Mesendoderm (in vitro differentiated cells): ENCODE measurements at regions not wholly inside any gene's neighbourhood (a gene's known extent, or its start where the extent isn't known, plus 50 kb on each side); places are given as distances from the start of the nearest gene placed in this dataset.
A peak's percentile ranks its signal among the peaks of the same experiment; 100 is the strongest.

Source experiments
- DNase-seq: peaks from one replicate; pipeline ENCODE4 v3.0.0; 2013
- H2AK5ac ChIP-seq: 2 replicates; pipeline ENCODE4 v1.6.1; 2013; ENCODE audit warnings: low read length, inconsistent platforms
- H2BK120ac ChIP-seq: 2 replicates; pipeline ENCODE4 v1.6.1; 2013; ENCODE audit warnings: low read depth, mild to moderate bottlenecking, low read length, moderate library complexity, mixed read lengths
- H2BK15ac ChIP-seq: replicated peaks from 2 replicates; pipeline ENCODE4 v1.6.1; 2013; ENCODE audit warnings: low read depth, mild to moderate bottlenecking, moderate library complexity
- H2BK5ac ChIP-seq: 2 replicates; pipeline ENCODE4 v1.6.1; 2013; ENCODE audit warnings: low read length, inconsistent platforms
- H3K18ac ChIP-seq: 2 replicates; pipeline ENCODE4 v1.6.1; 2013; ENCODE audit warnings: mild to moderate bottlenecking, low read length, mixed read lengths
- H3K23ac ChIP-seq: one replicate; pipeline ENCODE4 v1.6.1; 2013; ENCODE audit warnings: low read length
- H3K27ac ChIP-seq: 2 replicates; pipeline ENCODE4 v1.5.1; 2013; ENCODE audit warnings: low read depth, mild to moderate bottlenecking, inconsistent platforms, low read length, moderate library complexity
- H3K27me3 ChIP-seq: 2 replicates; pipeline ENCODE4 v1.6.1; 2013; ENCODE audit warnings: low read length, control low read depth, mild to moderate bottlenecking, inconsistent platforms; ENCODE audit not compliant: insufficient read depth, poor library complexity
- H3K36me3 ChIP-seq: 2 replicates; pipeline ENCODE4 v1.6.1; 2013; ENCODE audit warnings: low read length, inconsistent platforms; ENCODE audit not compliant: control insufficient read depth, insufficient read depth
- H3K4ac ChIP-seq: one replicate; pipeline ENCODE4 v1.6.1; 2013; ENCODE audit warnings: low read depth, mild to moderate bottlenecking, low read length, moderate library complexity
- H3K4me1 ChIP-seq: 2 replicates; pipeline ENCODE4 v1.6.1; 2013; ENCODE audit warnings: low read depth, low read length, inconsistent platforms; ENCODE audit not compliant: control insufficient read depth
- H3K4me2 ChIP-seq: 2 replicates; pipeline ENCODE4 v1.6.1; 2013; ENCODE audit warnings: low read length
- H3K4me3 ChIP-seq: 2 replicates; pipeline ENCODE4 v1.5.1; 2013; ENCODE audit warnings: mild to moderate bottlenecking, low read length
- H3K56ac ChIP-seq: one replicate; pipeline ENCODE4 v1.6.1; 2013; ENCODE audit warnings: low read length
- H3K79me1 ChIP-seq: 2 replicates; pipeline ENCODE4 v1.6.1; 2013; ENCODE audit warnings: low read length, inconsistent platforms
- H3K79me2 ChIP-seq: 2 replicates; pipeline ENCODE4 v1.6.1; 2013; ENCODE audit warnings: mild to moderate bottlenecking, low read length; ENCODE audit not compliant: control insufficient read depth, insufficient read depth
- H3K9ac ChIP-seq: 2 replicates; pipeline ENCODE4 v1.6.1; 2013; ENCODE audit warnings: low read length, inconsistent platforms
- H4K5ac ChIP-seq: one replicate; pipeline ENCODE4 v1.6.1; 2013; ENCODE audit warnings: low read length
- H4K8ac ChIP-seq: one replicate; pipeline ENCODE4 v1.6.1; 2013; ENCODE audit warnings: low read depth, mild to moderate bottlenecking, control low read depth, low read length, moderate library complexity
- WGBS: extraction: QIAGEN DNeasy Blood & Tissue Kit; methylation state at CpG from one replicate; pipeline ENCODE4 v1.1.7; 2013; ENCODE audit warnings: low lambda C conversion rate, missing lambda C conversion rate; ENCODE audit not compliant: insufficient coverage; ENCODE audit errors: extremely low coverage; 5-methylcytosine and 5-hydroxymethylcytosine counted together

DNA sequence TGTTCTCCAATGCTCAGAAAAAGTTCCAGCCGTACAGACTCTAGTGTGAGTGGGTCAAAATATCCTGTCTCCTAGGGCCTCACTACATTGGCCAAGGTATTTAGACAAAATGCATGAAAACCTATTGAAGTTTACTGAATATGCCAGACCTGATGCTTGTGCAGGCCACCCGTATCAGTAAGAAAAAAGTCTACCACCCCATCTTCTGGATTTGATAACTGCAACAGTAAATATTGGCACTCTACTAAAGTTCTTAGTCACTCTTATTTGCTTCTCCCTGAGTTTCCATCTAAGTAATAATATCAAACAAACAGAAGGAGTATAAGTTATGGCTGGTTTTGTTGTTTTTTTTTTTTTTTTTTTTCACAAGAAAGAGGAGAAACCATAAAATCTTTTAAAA, 627.7 kb upstream of the KLF4 start:
- H3K79me1 ChIP-seq: no peaks in the 10 kb centered on the region
- WGBS: no CpG with 5 or more reads among the region's 2 CpGs

DNA sequence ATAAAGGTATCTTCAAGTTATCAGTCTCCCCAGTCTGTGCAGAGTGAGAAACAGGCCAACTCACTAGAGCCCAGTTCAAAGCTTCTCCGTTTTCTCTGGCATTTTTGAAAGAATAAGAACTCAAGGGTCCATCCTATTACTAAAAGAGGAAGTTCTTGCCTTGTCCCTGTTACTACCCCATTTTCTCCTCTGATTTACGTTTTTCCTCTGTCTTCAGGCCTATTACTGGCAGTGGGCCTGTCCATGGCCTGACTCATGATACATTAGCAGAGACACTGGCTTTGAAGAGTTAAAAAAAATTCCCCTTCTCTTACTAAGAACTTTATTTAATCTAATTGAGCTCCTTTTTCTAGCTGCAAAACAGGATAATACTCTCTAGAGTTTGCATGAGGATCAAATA, 624.0 kb upstream of the KLF4 start:
- Histone ChIP-seq H3K36me3 (no peaks in the 10 kb centered on the region), H2BK5ac (no peak overlapping the region), H4K5ac (no peak overlapping the region), H2BK15ac (no peak overlapping the region), H3K9ac (no peak overlapping the region), H3K4me3 (no peak overlapping the region), H2BK120ac (no peak overlapping the region), H3K27ac (no peak overlapping the region), H3K27me3 (no peaks in the 10 kb centered on the region), H3K18ac (no peak overlapping the region), H3K79me2 (no peaks in the 10 kb centered on the region), H3K4me2 (no peak overlapping the region), H3K4ac (no peak overlapping the region), H4K8ac (no peak overlapping the region), H3K23ac (no peak overlapping the region), H3K4me1 (no peaks in the 10 kb centered on the region), H3K56ac (no peak overlapping the region), H2AK5ac (no peak overlapping the region), H3K79me1 (no peaks in the 10 kb centered on the region)
- WGBS: no CpG with 5 or more reads among the region's 2 CpGs
- no peak for DNase-seq

More for the DNA sequence above, 627.7 kb upstream of the KLF4 start:
- no peak overlapping the region for H3K18ac ChIP-seq
- H3K36me3 ChIP-seq: no peaks in the 10 kb centered on the region
- H3K27ac ChIP-seq: no peak overlapping the region
- H2BK120ac ChIP-seq: no peak overlapping the region
- no peak overlapping the region for H3K23ac ChIP-seq
- no peak overlapping the region for H3K56ac ChIP-seq
- no peak overlapping the region for H2BK15ac ChIP-seq
- H4K8ac ChIP-seq: no peak overlapping the region
- H4K5ac ChIP-seq: no peak overlapping the region
- no peak overlapping the region for H3K4ac ChIP-seq
- H3K4me3 ChIP-seq: no peak overlapping the region
- no peak for DNase-seq
- H3K4me1 ChIP-seq: no peaks in the 10 kb centered on the region
- no peak overlapping the region for H3K9ac ChIP-seq
- peak overlapping the region; percentile 37 for H2BK5ac ChIP-seq
- H3K79me2 ChIP-seq: no peaks in the 10 kb centered on the region
- H2AK5ac ChIP-seq: no peak overlapping the region
- no peak overlapping the region for H3K4me2 ChIP-seq
- no peaks in the 10 kb centered on the region for H3K27me3 ChIP-seq

DNA sequence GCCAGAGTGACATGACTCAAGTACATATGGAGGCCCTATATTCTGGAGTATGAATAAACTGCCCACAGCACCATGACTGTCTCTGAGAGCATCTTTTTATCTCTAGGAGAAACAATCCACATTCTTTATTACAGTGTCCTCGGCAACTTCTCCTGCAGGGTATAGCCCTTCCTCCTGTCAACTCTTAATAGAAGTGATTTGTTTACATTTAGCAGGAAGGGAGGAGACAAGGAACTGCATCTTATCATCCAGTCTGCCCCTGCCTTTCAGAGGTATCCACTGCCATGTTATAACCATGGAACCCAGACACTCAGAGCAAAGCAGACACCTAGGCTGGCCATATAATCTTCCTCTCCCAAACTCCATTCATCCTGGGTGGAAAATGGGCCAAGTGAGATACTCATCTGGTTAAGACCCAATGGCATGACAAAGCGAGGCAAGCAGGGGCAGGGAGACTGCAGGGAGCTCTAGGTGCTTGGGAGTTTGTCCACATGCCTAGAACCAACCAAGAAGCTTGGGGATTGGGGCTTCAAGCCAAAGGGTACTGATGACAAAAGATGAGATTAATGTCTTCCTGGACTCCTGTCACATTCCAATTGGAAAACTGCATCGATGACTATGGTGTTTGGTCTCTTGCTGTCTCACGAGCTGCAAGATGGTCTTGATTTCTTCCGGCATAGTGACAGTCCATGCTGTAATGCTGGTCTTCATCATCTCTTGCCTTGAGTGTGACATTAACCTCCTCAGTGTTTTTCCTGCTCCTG, 620.5 kb upstream of the KLF4 start:
- no peaks in the 10 kb centered on the region for H3K4me1 ChIP-seq
- no peaks in the 10 kb centered on the region for H3K36me3 ChIP-seq
- no peaks in the 10 kb centered on the region for H3K27me3 ChIP-seq
- no peak overlapping the region for H4K5ac ChIP-seq
- no peak overlapping the region for H3K27ac ChIP-seq
- H2BK120ac ChIP-seq: no peak overlapping the region
- no peak overlapping the region for H2BK15ac ChIP-seq
- no peak overlapping the region for H3K56ac ChIP-seq
- no peak overlapping the region for H2BK5ac ChIP-seq
- H4K8ac ChIP-seq: no peak overlapping the region
- WGBS: no CpG with 5 or more reads among the region's 5 CpGs
- H3K9ac ChIP-seq: no peak overlapping the region
- no peaks in the 10 kb centered on the region for H3K79me2 ChIP-seq
- H3K4me2 ChIP-seq: no peak overlapping the region
- H3K79me1 ChIP-seq: no peaks in the 10 kb centered on the region
- H3K23ac ChIP-seq: no peak overlapping the region
- no peak overlapping the region for H3K18ac ChIP-seq
- no peak for DNase-seq
- no peak overlapping the region for H3K4me3 ChIP-seq
- no peak overlapping the region for H3K4ac ChIP-seq
- H2AK5ac ChIP-seq: no peak overlapping the region

DNA sequence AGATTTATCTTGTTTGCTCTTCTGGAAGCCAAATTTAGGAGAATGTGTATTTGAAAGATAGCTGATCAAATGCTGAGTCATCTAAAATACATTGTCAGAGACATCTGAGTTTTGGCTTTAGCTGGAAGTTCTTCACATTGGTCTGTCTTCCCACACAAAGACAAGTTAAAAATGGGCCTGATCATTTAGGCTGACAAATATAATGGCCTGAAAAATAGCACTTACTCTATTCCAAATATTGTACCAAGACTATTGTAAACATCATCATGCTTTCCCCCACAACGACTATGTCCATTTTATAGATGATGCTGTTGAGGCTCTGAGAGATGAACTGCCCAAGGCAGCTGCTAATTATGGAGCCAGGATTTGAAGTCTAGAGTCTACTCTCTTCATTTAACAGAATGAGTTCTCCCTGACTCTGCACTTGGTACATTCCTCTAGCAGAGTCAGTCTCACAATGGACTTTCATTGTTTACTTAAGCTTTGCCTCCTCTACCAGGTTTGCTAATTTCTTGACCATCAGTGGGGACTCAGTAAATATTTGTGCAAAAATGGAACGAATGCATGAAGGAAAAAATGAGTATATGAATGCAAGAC, 619.4 kb upstream of the KLF4 start:
- Histone ChIP-seq H2BK5ac (no peak overlapping the region), H3K9ac (no peak overlapping the region), H2BK120ac (no peak overlapping the region), H2BK15ac (no peak overlapping the region), H3K4me3 (no peak overlapping the region), H3K27ac (no peak overlapping the region), H3K36me3 (no peaks in the 10 kb centered on the region), H4K8ac (no peak overlapping the region), H3K18ac (no peak overlapping the region), H3K4me2 (no peak overlapping the region), H3K27me3 (no peaks in the 10 kb centered on the region), H3K4ac (no peak overlapping the region), H3K4me1 (no peaks in the 10 kb centered on the region), H3K56ac (no peak overlapping the region), H3K23ac (no peak overlapping the region), H3K79me1 (no peaks in the 10 kb centered on the region), H3K79me2 (no peaks in the 10 kb centered on the region), H4K5ac (no peak overlapping the region), H2AK5ac (no peak overlapping the region)
- no peak for DNase-seq
- WGBS: no CpG with 5 or more reads among the region's 2 CpGs

DNA sequence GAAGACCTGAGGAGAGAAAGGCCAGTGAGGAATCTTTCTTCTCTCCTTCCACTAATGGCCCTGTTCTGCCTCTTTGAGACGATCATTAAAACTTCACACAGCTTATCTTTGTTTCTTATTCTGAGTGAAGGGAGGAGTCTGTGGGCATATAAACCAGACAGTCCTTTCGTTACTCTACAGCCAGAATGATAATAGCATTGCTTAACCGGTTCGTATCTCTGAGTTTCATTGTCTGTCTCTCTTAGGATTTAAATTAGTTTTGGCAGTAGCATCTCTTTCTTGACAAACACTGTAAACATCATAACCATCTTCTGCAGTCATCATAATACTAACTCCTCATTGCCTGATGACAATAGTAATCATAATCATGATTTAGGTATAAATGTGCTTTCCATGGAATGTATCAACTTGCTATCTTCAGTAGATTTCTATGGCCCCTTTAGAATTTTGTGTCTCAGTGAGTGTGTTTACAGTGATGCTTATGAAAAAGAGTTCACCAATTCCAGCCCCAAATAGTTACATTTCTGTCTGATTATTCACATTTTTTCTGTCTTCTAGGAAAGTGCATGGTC, 618.8 kb upstream of the KLF4 start:
- no peak overlapping the region for H2BK120ac ChIP-seq
- no peak overlapping the region for H2AK5ac ChIP-seq
- no peak overlapping the region for H3K27ac ChIP-seq
- no peak for DNase-seq
- H3K23ac ChIP-seq: no peak overlapping the region
- H3K36me3 ChIP-seq: no peaks in the 10 kb centered on the region
- H3K56ac ChIP-seq: no peak overlapping the region
- no peaks in the 10 kb centered on the region for H3K4me1 ChIP-seq
- H3K4me3 ChIP-seq: no peak overlapping the region
- no peak overlapping the region for H2BK15ac ChIP-seq
- no CpG with 5 or more reads among the region's 4 CpGs for WGBS
- H3K4ac ChIP-seq: no peak overlapping the region
- H3K27me3 ChIP-seq: no peaks in the 10 kb centered on the region
- H3K79me2 ChIP-seq: no peaks in the 10 kb centered on the region
- H3K18ac ChIP-seq: no peak overlapping the region
- H4K8ac ChIP-seq: no peak overlapping the region
- H3K4me2 ChIP-seq: no peak overlapping the region
- H3K9ac ChIP-seq: no peak overlapping the region
- H4K5ac ChIP-seq: no peak overlapping the region
- H3K79me1 ChIP-seq: no peaks in the 10 kb centered on the region
- H2BK5ac ChIP-seq: no peak overlapping the region
